NB4 (cell line): ENCODE measurements at regions not wholly inside any gene's neighbourhood (a gene's known extent, or its start where the extent isn't known, plus 50 kb on each side); places are given as distances from the start of the nearest gene placed in this dataset.

Experiments
- CTCF ChIP-seq: IDR thresholded peaks from one replicate; pipeline ENCODE4 v1.5.1; 2012; ENCODE audit warnings: low read depth, low read length
- MYC ChIP-seq: IDR thresholded peaks from 2 replicates; pipeline ENCODE4 v1.6.1; 2011; ENCODE audit warnings: low read depth, low read length
- POLR2A ChIP-seq: IDR thresholded peaks from 2 replicates; pipeline ENCODE4 v1.6.1; 2011; ENCODE audit warnings: mild to moderate bottlenecking; ENCODE audit not compliant: insufficient read length; ENCODE audit errors: extremely low read depth

GRCh38 chr15:62901087-62901486 lies 141.5 kb upstream of the TPM1 start:
- TF ChIP-seq CTCF, result no peak
- TF ChIP-seq POLR2A, result no peak
- TF ChIP-seq MYC, result no peak
